HL-60 (cell line): ENCODE measurements at regions not wholly inside any gene's neighbourhood (a gene's known extent, or its start where the extent isn't known, plus 50 kb on each side); places are given as distances from the start of the nearest gene placed in this dataset.

Experiments
- DNase-seq, 2 experiments: peaks; one replicate each; pipeline ENCODE4 v3.0.0-alpha.2; 2010 to 2020; ENCODE audit warnings: low read depth in 1 of 2, low spot score in 1 of 2
- H3K27ac ChIP-seq: fragments of 250-450 bp; sonication (Bioruptor Pico); replicated peaks from 2 replicates; pipeline ENCODE4 v1.5.1; 2020; ENCODE audit warnings: mild to moderate bottlenecking, moderate library complexity
- H3K27me3 ChIP-seq: fragments of 250-450 bp; sonication (Bioruptor Pico); 2 replicates; pipeline ENCODE4 v1.5.1; 2021; ENCODE audit warnings: mild to moderate bottlenecking, moderate library complexity; ENCODE audit not compliant: insufficient read depth, poor library complexity, severe bottlenecking
- H3K4me3 ChIP-seq: replicated peaks from 2 replicates; pipeline ENCODE4 v1.5.1; 2011; ENCODE audit warnings: mild to moderate bottlenecking, control low read depth, low read length; ENCODE audit not compliant: insufficient read depth
- GABPA ChIP-seq: IDR thresholded peaks from 2 replicates; pipeline ENCODE4 v1.6.1; 2012; ENCODE audit warnings: low read depth
- POLR2AphosphoS5 ChIP-seq: IDR thresholded peaks from 2 replicates; pipeline ENCODE4 v1.6.1; 2012; ENCODE audit warnings: low read depth
- SPI1 ChIP-seq: IDR thresholded peaks from 2 replicates; pipeline ENCODE4 v1.6.1; 2012; ENCODE audit warnings: low read depth, mild to moderate bottlenecking, borderline replicate concordance
- TF ChIP-seq, protein P1 (sequence below): IDR thresholded peaks from 2 replicates; pipeline ENCODE4 v1.6.1; 2012; ENCODE audit warnings: low read depth; ENCODE audit not compliant: insufficient replicate concordance
- TF ChIP-seq, protein P2 (sequence below): IDR thresholded peaks from one replicate; pipeline ENCODE4 v1.5.1; 2011; ENCODE audit warnings: low read length, control low read depth, inconsistent platforms; ENCODE audit not compliant: insufficient read depth

DNA sequence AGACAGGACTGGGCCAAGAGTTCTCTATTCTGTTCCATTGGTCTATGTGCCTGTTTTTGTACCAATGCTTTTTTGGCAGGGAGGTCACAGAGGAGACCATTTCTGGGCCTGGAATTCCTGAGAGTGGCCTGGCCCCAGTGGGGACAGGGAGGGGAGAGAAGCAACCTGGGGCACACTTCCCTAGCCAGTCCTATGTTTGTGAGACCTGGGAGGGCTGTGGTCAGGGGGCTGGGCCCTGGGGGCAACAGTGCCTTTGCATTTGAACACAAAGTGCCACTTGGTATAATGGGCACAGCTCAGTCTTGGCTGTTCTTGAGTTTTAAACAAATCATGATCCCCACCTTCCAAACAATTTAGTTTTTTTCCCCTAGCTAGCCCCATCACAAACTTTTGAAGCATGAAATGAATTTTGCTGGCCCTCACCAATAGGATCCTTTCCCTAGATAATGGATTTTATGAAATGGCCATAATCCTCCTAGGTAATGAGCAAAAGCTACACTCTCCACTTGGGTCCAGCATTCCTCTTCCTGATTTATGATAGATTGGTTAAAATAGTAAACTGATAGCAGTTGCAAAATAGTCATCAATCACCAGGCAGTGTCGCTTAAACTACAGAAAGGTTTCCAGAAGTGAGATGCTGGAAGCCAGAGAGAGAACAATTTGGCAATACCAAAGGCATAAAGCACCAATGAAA lies 133.5 kb downstream of the GLI2 start:
- no peak overlapping the region for H3K4me3 ChIP-seq
- H3K27me3 ChIP-seq: peaks cover 13% of the 10 kb centered on the region
- TF ChIP-seq SPI1: no peak
- TF ChIP-seq, protein P1, sequence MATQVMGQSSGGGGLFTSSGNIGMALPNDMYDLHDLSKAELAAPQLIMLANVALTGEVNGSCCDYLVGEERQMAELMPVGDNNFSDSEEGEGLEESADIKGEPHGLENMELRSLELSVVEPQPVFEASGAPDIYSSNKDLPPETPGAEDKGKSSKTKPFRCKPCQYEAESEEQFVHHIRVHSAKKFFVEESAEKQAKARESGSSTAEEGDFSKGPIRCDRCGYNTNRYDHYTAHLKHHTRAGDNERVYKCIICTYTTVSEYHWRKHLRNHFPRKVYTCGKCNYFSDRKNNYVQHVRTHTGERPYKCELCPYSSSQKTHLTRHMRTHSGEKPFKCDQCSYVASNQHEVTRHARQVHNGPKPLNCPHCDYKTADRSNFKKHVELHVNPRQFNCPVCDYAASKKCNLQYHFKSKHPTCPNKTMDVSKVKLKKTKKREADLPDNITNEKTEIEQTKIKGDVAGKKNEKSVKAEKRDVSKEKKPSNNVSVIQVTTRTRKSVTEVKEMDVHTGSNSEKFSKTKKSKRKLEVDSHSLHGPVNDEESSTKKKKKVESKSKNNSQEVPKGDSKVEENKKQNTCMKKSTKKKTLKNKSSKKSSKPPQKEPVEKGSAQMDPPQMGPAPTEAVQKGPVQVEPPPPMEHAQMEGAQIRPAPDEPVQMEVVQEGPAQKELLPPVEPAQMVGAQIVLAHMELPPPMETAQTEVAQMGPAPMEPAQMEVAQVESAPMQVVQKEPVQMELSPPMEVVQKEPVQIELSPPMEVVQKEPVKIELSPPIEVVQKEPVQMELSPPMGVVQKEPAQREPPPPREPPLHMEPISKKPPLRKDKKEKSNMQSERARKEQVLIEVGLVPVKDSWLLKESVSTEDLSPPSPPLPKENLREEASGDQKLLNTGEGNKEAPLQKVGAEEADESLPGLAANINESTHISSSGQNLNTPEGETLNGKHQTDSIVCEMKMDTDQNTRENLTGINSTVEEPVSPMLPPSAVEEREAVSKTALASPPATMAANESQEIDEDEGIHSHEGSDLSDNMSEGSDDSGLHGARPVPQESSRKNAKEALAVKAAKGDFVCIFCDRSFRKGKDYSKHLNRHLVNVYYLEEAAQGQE: no peak
- H3K27ac ChIP-seq: no peak overlapping the region
- DNase-seq: no peak

DNA sequence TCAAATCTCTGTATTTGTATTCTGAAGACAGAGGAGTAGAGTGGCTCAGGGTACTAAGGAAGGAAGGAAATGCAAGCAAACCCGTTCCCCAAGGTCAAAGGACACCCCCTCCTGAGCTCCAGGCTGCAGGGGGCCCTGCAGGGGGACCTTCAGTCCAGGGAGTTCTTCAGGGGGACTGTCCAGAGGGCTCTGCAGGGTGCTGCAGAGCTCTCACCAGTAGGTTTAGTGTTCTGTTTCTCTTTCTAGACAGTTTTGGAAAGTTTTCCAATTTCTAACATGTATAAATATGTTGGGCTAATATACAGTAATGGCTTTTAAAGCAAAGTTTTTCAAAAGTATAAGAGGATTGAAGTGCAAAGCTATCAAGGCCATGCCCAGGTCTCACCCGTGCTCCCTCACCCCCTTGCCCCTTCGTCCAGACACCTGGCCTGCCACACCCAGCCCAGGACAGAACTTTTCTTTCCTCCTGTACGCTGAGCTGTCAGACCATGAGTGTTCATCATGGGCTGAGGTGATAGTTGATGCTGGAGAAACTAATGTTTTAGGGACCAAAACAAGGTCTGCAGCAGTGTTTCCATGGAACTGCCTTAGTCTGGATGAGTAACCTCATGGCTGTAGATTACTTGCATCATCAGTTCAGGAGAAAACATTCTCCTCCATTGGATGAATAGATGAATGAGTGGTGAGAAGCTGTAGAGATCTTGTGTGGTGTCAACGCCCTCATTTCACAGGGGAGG lies 134.2 kb downstream of the GLI2 start:
- Histone ChIP-seq H3K4me3 (no peak overlapping the region), H3K27me3 (peaks cover 13% of the 10 kb centered on the region), H3K27ac (no peak overlapping the region)
- DNase-seq: no peak
- TF ChIP-seq GABPA: no peak
- no peak for TF ChIP-seq POLR2AphosphoS5
- TF ChIP-seq, protein P1: no peak
- no peak for TF ChIP-seq SPI1
- TF ChIP-seq, protein P2, sequence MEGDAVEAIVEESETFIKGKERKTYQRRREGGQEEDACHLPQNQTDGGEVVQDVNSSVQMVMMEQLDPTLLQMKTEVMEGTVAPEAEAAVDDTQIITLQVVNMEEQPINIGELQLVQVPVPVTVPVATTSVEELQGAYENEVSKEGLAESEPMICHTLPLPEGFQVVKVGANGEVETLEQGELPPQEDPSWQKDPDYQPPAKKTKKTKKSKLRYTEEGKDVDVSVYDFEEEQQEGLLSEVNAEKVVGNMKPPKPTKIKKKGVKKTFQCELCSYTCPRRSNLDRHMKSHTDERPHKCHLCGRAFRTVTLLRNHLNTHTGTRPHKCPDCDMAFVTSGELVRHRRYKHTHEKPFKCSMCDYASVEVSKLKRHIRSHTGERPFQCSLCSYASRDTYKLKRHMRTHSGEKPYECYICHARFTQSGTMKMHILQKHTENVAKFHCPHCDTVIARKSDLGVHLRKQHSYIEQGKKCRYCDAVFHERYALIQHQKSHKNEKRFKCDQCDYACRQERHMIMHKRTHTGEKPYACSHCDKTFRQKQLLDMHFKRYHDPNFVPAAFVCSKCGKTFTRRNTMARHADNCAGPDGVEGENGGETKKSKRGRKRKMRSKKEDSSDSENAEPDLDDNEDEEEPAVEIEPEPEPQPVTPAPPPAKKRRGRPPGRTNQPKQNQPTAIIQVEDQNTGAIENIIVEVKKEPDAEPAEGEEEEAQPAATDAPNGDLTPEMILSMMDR: no peak

DNA sequence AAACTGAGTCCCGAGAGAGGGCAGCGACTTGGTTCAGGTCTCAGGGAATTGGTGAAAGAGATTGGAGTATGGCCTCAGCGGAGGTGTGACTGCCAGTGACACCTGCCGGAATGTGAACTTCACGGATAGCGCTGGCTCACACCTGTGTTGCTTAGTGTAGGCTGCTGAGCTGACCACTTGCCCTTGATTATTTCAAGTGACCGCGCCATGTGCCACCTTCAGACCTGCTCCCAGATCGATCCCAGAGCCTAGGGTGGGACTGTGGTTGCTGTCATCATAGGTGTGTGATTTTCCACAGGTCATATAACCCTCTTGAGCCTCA lies 134.8 kb downstream of the GLI2 start:
- Histone ChIP-seq H3K27ac (no peak overlapping the region), H3K4me3 (no peak overlapping the region), H3K27me3 (peaks cover 13% of the 10 kb centered on the region)
- no peak for TF ChIP-seq GABPA
- no peak for TF ChIP-seq SPI1
- TF ChIP-seq, protein P2: no peak
- TF ChIP-seq POLR2AphosphoS5: no peak
- TF ChIP-seq, protein P1: no peak
- no peak for DNase-seq
